PFSK-1 (cell line): ENCODE measurements at regions not wholly inside any gene's neighbourhood (a gene's known extent, or its start where the extent isn't known, plus 50 kb on each side); places are given as distances from the start of the nearest gene placed in this dataset.

Experiments
- FOXP2 ChIP-seq: optimal IDR thresholded peaks from 2 replicates; pipeline ENCODE3; 2011; ENCODE audit warnings: borderline replicate concordance, control low read depth, inconsistent platforms; ENCODE audit not compliant: insufficient read depth; ENCODE audit errors: extremely low read length, extremely low read depth
- POLR2AphosphoS5 ChIP-seq: IDR thresholded peaks from 2 replicates; pipeline ENCODE4 v1.6.1; 2012; ENCODE audit warnings: low read depth, mild to moderate bottlenecking, control low read depth, low read length, moderate library complexity
- REST ChIP-seq, 2 experiments: IDR thresholded peaks; 2 replicates each; pipeline versions ENCODE4 v1.6.1 to v1.8.0; 2011 to 2012; ENCODE audit warnings: low read depth in 2 of 2, low read length in 2 of 2, control low read depth in 1 of 2, inconsistent platforms in 1 of 2, mild to moderate bottlenecking in 1 of 2, moderate library complexity in 1 of 2; ENCODE audit not compliant: insufficient read depth in 1 of 2
- SIN3A ChIP-seq: IDR thresholded peaks from 2 replicates; pipeline ENCODE4 v1.6.1; 2012; ENCODE audit warnings: mild to moderate bottlenecking, low read length, moderate library complexity, borderline replicate concordance; ENCODE audit not compliant: insufficient read depth
- TAF1 ChIP-seq: IDR thresholded peaks from 2 replicates; pipeline ENCODE4 v1.6.1; 2012; ENCODE audit warnings: low read length, control low read depth, borderline replicate concordance; ENCODE audit not compliant: insufficient read depth

GRCh38 chr11:39177678-39178077 lies 2281.8 kb downstream of the LRRC4C start:
- no peak for TF ChIP-seq SIN3A
- TF ChIP-seq FOXP2: no peak
- TF ChIP-seq REST (IDR thresholded peaks at IDR 0.05; ENCODE audit: insufficient read depth in 1 of 2, low read depth in 2 of 2, low read length in 2 of 2): no peak
- TF ChIP-seq TAF1: no peak
- no peak for TF ChIP-seq POLR2AphosphoS5

GRCh38 chr11:39174965-39175364 lies 2284.5 kb downstream of the LRRC4C start:
- TF ChIP-seq POLR2AphosphoS5: no peak

- TF ChIP-seq TAF1 (no peak), FOXP2 (no peak), SIN3A (no peak), REST (IDR thresholded peaks at IDR 0.05; ENCODE audit: insufficient read depth in 1 of 2, low read depth in 2 of 2, low read length in 2 of 2) (no peak), POLR2AphosphoS5 (no peak)
Observed at GRCh38 chr11:39174196-39174595, 2285.3 kb downstream of the LRRC4C start.

GRCh38 chr11:39165021-39165420 lies 2294.4 kb downstream of the LRRC4C start:
- no peak for TF ChIP-seq REST (IDR thresholded peaks at IDR 0.05; ENCODE audit: insufficient read depth in 1 of 2, low read depth in 2 of 2, low read length in 2 of 2)
- TF ChIP-seq SIN3A: no peak
- TF ChIP-seq FOXP2: no peak
- TF ChIP-seq TAF1: no peak
- no peak for TF ChIP-seq POLR2AphosphoS5

GRCh38 chr11:39149214-39149613 lies 2310.2 kb downstream of the LRRC4C start:
- no peak for TF ChIP-seq SIN3A
- no peak for TF ChIP-seq TAF1
- TF ChIP-seq FOXP2: no peak
- no peak for TF ChIP-seq POLR2AphosphoS5
- no peak for TF ChIP-seq REST (IDR thresholded peaks at IDR 0.05; ENCODE audit: insufficient read depth in 1 of 2, low read depth in 2 of 2, low read length in 2 of 2)
